ENCODE measurements at regions not wholly inside any gene's neighbourhood (a gene's known extent, or its start where the extent isn't known, plus 50 kb on each side); places are given as distances from the start of the nearest gene placed in this dataset.

DNA sequence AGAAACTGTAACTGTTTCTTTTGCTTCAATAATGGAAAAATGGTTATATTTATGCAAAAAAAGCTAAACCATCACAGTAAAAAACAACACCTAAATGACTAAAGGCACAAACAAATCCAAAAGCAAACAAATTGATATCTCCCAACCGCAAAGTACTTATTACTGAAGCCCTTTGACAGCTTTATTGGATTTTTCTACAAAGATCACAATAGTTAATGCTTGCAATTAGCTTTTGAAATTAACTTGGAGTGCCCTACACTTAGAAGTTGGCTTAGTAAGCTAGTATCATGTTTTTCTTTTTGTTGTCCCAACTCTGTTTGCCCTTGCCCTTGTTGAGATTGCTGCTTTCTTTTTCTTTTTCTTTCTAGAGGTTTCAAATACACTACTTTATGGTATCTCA, 257.5 kb downstream of the INHBA start:
- TF ChIP-seq, protein P1, sequence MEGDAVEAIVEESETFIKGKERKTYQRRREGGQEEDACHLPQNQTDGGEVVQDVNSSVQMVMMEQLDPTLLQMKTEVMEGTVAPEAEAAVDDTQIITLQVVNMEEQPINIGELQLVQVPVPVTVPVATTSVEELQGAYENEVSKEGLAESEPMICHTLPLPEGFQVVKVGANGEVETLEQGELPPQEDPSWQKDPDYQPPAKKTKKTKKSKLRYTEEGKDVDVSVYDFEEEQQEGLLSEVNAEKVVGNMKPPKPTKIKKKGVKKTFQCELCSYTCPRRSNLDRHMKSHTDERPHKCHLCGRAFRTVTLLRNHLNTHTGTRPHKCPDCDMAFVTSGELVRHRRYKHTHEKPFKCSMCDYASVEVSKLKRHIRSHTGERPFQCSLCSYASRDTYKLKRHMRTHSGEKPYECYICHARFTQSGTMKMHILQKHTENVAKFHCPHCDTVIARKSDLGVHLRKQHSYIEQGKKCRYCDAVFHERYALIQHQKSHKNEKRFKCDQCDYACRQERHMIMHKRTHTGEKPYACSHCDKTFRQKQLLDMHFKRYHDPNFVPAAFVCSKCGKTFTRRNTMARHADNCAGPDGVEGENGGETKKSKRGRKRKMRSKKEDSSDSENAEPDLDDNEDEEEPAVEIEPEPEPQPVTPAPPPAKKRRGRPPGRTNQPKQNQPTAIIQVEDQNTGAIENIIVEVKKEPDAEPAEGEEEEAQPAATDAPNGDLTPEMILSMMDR (IDR thresholded peaks at IDR 0.05), result no peak
- TF ChIP-seq POLR2A (IDR thresholded peaks at IDR 0.05), result no peak

Measured in right lobe of liver (tissue), 4 donors.